Left colon (tissue), 2 donors: ENCODE measurements at regions not wholly inside any gene's neighbourhood (a gene's known extent, or its start where the extent isn't known, plus 50 kb on each side); places are given as distances from the start of the nearest gene placed in this dataset.
"Not testable (repeated sequence)": the region's sequence is repeated elsewhere in the genome, so short reads cannot be mapped to it uniquely, and the experiment has no call there.

ENCODE experiments used
- ATAC-seq: fragments of 200-7000 bp; cut with Tn5 transposase; one replicate; pipeline ENCODE4 v1.9.1; 2020; ENCODE audit warnings: mild to moderate bottlenecking, moderate library complexity
- DNase-seq, 2 donors: peaks; one replicate each; pipeline ENCODE4 v3.0.0-alpha.2; 2020
- intact Hi-C, 2 donors: fragments of 100-400 bp; cut with DNase I in 1 of 2; cut with micrococcal nuclease in 1 of 2; formaldehyde crosslinking; loops; one replicate each; pipeline versions ENCODE4 v1.11.2 to v1.14.0; 2022; cut with DNase I, micrococcal nuclease
- donor health status: DM: no; HTN: no; CAD: no.
- donor health status: DM: yes; HTN: yes; CAD: no.

DNA sequence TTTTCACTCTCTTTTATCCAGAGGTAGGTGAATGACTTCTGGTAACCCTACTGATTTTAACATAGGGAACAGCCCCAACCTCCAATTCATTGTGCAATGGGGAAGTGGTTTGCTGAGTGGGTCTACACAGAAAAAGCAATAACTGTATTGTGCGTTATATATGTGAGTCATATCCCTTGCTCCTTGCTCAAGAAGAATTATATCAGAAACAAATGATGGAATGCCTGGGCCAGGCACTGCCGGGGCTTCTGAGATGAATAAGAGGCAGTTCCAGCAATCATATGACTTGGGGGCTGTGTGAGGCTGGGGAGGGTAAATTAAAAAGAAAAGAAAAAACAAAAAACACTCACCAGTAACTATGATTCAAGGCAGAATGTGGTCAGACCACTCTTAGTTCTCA is 79.2 kb upstream of the ABCA1 start:
- peak in 1 of 2 donors; percentile 32 for DNase-seq
- intact Hi-C loops = no loop called here
- ATAC-seq = peak; percentile 20

DNA sequence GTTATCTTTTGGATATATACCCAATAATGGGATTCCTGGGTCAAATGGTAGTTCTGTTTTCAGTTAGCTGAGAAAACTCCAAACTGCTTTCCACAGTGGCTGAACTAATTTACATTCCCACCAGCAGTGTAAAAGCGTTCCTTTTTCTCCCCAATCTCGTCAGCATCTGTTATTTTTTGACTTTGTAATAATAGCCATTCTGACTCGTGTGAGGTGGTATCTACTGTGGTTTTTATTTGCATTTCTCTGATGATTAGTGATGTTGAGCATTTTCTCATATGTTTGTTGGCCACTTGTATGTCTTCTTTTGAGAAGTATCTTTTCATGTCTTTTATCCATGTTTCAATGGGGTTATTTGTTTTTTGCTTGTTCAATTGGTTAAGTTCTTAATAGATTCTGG is 82.1 kb upstream of the ABCA1 start:
- intact Hi-C loops, ATAC-seq, DNase-seq: not testable (repeated sequence)

DNA sequence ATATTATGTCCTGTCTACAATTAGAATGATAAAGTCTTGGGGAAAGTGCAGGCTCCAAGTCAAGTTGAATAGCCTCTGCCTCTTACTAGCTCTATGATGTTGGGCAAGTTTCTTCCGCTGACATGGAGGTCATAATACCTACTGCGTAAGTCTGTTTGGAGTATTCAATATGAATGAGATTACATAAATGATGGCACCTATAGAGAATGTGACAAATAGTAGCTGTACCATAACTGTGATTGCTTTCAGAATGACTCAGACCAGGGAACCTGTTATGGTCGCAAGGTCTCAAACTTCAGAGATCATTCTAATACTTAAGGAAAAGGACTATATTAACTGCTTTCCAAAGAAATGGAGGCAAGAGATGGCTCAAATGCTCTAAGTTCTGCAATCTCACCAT is 94.0 kb upstream of the ABCA1 start:
- ATAC-seq (no peak), DNase-seq (no peak)
- intact Hi-C loops = no loop called here

DNA sequence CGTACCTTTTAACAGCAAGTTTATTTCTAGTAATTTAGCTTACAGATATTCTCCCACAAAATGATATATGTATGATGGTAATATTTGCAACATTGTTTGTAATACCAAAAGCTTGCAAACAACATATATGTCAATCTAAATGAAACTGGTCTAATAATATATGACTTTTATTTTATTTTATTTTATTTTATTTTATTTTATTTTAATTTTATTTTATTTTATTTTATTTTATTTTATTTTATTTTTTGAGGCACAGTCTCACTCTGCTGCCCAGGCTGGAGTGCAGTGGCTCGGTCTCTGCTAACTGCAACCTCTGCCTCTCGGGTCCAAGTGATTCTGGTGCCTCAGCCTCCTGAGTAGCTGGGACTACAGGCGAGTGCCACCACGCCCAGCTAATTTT is 94.6 kb upstream of the ABCA1 start:
- ATAC-seq, DNase-seq, intact Hi-C loops: not testable (repeated sequence)

DNA sequence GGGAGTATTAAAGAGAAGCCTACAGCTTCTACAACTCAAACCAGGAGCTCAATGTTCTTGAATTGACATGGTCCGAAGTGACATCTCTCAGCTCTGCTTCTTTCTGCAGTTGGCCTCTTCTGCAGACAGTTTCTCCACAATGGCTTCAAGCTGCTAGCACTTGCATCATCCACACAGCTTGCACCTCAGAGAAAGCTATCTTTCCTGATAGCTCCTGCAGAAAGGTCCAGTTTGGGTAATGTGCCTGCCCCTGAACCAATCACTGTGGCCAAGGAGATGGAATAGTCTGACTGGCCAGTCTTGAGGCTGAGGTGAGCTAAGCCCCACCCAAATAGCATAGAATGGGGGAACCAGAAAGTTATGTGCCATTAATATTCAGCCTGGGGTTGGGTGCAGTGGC is 95.8 kb upstream of the ABCA1 start:
- intact Hi-C loops = no loop called here

DNA sequence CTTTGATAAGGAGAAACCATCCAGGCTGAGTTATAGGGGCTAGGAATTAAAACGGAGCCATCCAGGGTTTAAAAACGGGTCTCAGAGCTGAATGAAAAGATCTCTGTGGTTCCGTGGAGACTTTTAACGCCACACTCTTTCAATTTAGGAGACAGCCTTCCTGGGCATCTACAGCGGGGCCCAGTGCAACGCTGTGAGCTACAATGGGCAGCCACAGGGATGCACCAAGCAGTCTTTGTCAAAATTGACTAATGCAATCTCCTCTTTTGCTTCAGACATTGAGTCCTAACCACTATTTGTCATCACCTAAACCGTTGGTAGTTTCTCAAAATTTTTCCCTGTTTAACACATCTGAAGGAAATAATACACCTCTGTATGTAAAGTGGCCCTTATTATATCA is 96.6 kb upstream of the ABCA1 start:
- ATAC-seq (no peak), DNase-seq (no peak)
- intact Hi-C loops = no loop called here

More for the DNA sequence above, 95.8 kb upstream of the ABCA1 start:
- DNase-seq (no peak), ATAC-seq (no peak)

DNA sequence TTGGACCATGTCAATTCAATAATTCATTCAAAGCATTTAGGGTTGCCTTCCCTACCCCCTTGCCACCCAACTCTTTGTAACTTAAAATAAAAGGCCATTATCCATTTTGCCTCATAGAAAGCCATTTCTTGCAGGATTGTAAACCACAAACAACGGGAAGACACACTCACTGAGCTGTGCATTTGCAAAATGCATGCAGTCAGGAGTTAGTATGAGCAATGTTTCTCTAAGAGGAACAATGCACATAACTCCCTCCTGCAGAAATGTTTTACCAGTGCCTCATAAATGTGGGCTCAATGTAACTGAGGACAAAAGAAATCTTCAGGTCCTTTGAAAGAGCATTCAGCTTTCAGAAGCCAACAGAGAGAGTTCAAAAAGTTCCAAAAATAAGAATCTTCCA is 98.5 kb upstream of the ABCA1 start:
- ATAC-seq (no peak), DNase-seq (no peak)
- intact Hi-C loops = no loop called here

DNA sequence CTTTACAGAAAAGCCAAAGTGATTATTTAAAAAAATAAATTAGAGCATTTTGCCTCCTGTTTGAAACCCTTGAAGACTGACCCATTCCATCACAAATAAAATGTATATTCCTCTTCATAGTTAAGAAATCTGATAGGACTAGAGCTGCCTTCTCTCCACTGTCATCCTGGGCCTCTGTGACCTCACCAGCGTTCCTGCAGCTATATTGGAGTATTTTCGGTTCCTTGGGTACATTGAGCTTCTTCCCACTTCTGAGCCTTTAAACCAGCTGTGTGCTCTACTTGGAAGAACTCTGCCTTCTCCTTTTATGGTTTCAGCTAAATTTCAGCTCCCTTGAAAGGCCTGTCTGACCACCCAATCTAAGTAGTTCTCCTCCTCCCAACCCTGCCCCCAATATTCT is 99.1 kb upstream of the ABCA1 start:
- DNase-seq (no peak), ATAC-seq (no peak)
- intact Hi-C loops = no loop called here

DNA sequence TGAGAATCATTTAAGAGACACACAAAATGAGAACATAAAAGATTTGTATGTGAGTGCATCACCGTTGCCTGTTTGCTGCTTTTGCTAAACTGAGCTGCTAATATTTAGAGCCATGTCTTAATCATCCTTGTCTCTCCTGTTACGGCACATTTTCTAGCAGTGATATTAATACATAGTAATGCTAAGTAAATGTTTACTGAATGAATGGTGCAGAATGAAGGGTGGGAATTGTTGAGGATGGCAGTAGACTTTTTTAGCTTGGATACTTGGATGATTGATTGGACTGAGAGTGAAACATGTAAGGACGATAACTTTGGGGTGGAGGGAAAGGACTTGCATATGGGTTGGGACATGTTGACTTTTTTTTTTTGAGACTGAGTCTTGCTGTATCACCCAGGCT is 102.3 kb upstream of the ABCA1 start:
- ATAC-seq = no peak
- intact Hi-C loops = no loop called here
- no peak for DNase-seq

DNA sequence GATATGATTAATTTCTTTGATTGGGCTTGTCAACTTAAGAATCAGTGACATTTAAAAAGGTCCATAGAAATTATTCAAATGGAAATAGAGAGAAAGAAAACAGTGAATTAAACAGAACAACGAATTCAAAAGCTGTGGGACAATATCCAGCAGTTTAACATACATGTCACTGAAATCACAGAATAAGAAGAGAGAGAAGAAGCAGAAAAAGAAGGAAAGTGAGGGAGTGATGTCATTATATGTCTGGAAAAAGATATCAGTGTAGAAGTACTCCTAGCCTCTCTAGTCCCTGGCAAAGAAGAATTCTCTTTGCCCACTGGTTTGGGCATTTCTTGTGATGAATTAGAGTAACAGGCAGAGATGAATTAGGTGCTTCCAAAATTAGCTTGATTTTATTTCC is 109.2 kb upstream of the ABCA1 start:
- intact Hi-C loops = no loop called here
- ATAC-seq (no peak), DNase-seq (no peak)

DNA sequence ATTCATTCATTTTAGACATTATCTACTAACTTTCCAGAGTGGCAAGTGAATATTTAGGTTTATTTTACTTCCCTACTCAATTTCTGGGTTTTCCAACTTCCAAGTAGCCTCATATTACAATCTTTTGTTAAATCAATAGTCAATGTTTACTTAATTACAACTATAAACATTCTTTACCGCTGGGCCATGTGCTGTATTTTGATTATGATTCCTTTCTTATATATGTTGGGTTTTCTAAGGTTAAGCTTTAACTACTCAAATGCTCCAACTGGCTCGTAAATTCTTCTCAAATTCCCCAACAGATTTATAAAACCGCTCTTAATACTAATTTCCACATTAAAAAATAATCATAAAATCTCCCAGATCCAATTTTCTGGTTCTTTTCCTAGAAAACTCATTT is 110.1 kb upstream of the ABCA1 start:
- DNase-seq (no peak), ATAC-seq (no peak)
- intact Hi-C loops = no loop called here

DNA sequence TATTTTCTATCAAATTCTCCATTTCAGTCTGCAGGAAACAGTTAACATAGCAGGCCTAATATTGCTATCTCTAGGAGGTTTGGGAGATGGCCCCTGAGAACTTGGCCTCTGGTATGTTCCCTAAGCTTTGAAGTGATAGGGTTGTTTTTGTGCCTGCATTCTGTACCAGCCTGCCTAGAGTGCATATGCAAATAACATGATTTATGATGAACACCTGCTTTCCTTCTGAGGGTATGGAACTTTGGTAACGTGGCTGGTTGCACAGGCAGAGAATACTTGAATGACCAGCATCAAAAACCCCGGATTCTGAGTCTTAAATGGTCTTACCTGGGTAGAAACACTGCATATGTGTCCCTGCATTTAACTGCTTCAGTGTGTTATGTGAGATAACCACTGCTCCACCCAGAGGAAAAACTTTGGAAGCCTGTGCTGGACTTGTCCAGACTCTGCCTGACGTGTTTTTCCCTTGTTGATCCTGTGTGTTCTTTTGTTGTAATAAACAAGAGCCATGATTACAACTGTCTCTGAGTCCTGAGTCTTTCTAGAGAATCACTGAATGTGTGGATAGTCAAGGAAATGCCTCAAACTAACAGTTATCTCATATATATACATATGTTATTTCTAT is 111.3 kb upstream of the ABCA1 start:
- DNase-seq = no peak
- intact Hi-C loops = no loop called here
- ATAC-seq = peak; percentile 50

DNA sequence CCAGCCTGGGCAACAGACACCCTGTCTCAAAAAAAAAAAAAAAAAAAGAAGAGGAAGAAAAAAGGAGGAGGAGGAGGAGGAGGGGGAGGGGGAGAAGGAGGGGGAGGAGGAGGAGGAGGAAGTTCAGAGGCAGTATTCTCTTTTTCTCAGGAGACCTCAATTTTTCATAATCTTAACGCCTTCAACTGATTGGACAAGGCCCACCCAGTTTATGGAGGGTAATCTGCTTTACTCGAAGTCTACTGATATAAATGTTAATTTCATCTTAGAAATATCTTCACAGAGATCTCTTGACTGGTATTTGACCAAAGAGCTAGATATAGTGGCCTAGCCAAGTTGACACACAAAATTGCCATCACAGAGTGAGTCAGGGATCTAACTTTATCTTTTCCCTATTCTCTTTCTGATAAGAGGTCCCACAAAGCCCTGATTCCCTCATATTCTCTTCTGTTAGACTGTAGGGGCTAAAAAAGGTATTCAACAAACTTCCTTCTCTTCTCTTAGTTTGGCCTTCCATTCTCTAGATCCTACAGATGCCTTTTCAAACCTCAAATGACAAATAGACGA is 115.5 kb upstream of the ABCA1 start:
- DNase-seq = no peak
- ATAC-seq = no peak
- intact Hi-C loops = no loop called here

DNA sequence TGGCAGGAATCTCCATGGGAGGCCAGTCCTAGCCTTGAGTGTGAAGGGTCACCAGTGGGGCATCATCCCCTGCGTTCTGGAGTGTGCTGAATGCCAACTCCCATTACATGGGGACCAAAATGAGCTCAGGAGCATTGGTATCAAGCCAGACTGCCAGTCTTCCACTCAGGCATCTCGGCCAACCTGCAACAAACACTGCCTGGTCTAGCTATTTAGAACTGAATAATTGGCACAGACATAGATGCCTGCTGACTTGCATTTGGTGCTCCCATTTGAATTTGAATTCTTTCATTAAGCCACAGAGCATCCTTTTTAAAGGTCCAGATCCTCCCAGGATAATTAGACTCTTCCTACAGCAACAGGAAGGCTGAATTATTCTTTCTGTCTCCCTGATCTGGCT is 116.6 kb upstream of the ABCA1 start:
- intact Hi-C loops = no loop called here
- ATAC-seq (no peak), DNase-seq (no peak)

DNA sequence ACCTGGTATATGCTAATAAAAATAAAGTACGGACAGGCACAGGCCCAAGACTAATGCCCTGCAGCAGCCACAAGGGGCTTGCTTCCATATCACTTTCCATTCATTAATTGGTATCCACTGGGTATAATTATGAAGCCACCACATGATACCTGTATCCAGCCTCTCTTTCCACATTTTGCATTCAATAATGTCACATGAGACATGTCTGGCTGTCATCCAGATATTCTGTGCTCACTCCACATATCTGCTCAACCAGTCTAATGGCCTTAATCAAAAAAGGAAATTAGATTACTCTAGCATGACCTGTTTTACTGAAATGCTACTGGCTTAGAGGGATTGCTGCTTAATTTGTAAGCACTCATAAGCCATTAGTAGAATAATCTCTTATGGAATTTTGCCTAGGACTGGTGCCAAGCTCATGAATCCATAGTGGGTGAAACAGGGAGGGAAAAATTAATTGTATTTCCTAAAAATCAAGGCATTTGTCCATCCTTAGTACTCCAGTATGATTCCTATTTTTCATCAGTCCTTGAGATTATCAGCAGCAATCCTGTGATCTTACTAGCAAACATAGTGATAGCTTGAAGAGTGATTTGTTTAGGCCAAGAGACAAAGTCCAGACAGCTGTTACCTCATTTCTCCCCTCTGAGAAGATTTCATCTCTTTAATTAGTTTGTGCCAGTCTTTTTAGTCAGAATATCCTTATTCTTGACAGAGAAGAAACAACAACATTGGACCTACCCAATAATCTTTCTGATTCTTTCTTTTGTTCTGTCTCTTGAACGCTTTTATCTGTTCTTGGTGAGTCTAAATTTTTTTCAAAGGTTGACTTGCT is 119.2 kb upstream of the ABCA1 start:
- DNase-seq = no peak
- ATAC-seq = no peak
- intact Hi-C loops = no loop called here

DNA sequence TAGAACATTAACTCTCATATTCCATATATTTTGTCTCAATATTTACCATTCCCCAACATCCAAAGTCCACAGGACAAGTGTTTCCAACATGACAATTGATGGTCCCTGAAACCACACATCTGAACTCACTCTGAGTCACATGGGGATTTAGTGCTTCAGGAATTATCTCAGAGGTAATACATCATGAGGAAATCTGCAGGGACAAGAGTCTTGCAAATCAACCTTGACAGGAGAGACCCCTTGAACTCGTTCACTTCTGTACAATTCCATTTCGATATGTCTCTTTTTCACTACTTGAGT is 119.7 kb upstream of the ABCA1 start:
- DNase-seq (no peak), ATAC-seq (no peak)

DNA sequence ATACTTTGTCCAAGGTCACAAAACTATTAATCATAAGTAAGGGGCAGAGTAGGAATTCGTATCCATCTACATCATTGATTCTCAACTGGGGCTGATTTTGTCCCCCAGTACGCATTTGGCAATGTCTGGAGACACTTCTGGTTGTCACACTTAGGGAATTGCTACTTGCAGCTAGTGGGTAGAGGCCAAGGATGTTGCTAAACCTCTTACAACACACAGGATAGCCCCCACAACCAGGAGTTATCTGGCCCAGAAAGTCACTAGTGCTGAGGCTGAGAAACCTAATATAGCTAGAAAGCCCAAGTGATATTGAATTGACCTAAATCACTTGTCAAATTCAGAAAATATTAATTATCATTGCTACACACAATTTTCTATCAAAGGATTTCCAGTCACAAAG is 120.4 kb upstream of the ABCA1 start:
- ATAC-seq (no peak), DNase-seq (no peak)
- intact Hi-C loops = no loop called here

More for the DNA sequence above, 119.7 kb upstream of the ABCA1 start:
- intact Hi-C loops = no loop called here

DNA sequence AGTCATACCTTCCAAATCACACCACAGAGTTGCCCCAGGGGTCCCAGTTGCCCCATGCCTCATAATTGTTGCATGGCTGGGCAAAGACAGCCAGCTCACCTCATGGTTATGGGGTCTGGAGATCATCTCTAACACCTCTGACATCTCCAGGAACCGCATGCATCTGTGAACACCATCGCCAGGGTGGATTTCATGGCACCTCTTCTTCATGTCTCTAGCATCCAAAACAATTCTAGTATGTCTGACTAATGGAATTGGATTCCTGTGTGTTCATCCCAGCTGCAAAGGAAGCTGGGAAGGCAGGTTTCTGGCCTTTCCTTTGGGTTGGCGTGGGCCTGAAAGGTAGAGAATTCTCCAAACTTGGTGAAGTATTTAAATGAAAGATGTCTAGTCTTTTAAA is 122.3 kb upstream of the ABCA1 start:
- intact Hi-C loops = no loop called here

DNA sequence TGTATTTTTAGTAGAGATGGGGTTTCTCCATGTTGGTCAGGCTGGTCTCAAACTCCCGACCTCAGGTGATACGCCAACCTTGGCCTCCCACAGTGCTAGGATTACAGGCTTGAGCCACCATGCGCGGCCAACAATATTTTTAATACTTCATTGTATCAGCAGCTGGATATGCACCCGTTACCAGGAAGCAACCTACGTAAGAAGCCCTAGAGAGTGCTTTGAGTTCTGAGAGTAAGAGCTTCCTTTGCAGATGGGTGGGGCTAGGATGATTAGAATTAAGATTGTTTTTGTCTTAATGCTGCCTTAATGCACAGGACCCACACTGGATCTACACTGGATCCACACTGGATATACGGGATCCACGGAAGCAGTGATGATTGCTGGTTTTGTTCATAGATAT is 123.9 kb upstream of the ABCA1 start:
- DNase-seq = no peak
- intact Hi-C loops = no loop called here
- no peak for ATAC-seq

More for the DNA sequence above, 122.3 kb upstream of the ABCA1 start:
- no peak for ATAC-seq
- DNase-seq = no peak

DNA sequence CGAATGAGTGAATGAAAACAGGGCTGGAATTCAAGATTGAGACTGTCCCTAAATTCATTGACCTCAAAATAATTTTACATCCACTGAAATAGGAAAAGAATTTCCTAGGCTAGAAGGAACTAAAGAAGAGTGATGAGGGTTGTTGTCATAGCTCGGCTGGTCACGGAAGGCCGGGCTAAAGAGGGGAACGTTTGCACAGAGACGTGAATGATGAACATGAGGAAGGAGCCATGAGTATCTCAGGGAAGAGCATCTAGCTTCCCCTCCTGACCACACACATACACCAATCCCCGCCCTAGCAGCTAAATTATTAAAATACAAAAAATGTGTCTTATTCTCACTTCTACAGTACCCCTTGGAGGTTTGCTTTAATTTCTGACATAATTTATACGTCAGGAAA is 124.4 kb upstream of the ABCA1 start:
- no peak for ATAC-seq
- intact Hi-C loops = no loop called here
- no peak for DNase-seq

DNA sequence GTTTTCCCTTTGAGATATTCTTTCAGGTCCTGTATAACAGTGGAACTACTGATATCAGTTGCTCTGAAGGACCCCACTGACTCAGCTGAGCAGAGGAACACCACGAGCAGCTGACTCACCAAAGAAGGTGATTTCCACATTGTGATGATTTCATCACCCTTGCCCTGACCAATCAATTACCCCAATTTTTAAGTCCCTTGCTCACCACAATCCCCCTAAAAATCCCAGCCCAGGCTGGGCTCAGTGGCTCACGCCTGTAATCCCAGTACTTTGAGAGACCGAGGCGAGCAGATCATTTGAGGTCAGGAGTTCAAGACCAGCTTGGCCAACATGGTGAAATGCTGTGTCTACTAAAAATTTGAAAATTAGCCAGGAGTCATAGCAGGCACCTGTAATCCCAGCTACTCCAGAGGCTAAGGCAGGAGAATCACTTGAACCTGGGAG is 125.3 kb upstream of the ABCA1 start:
- no peak for ATAC-seq
- intact Hi-C loops = no loop called here
- peak in 1 of 2 donors; percentile 27 for DNase-seq
